SK-N-SH (cell line): ENCODE measurements at regions not wholly inside any gene's neighbourhood (a gene's known extent, or its start where the extent isn't known, plus 50 kb on each side); places are given as distances from the start of the nearest gene placed in this dataset.

Experiments
- CTCF ChIP-seq: fragments of 200-600 bp; sonication (generic); IDR thresholded peaks from 2 replicates; pipeline ENCODE4 v1.6.1; 2017; ENCODE audit warnings: antibody characterized with exemption, mild to moderate bottlenecking, moderate library complexity
- MAX ChIP-seq: IDR thresholded peaks from 2 replicates; pipeline ENCODE4 v1.4.0; 2012; ENCODE audit warnings: low read depth
- MXI1 ChIP-seq: IDR thresholded peaks from 2 replicates; pipeline ENCODE4 v1.6.1; 2012; ENCODE audit warnings: mild to moderate bottlenecking, low read depth, low read length, improper control_type of control experiment

GRCh38 chr3:3333571-3333970 is 154.1 kb upstream of the CRBN start:
- TF ChIP-seq MAX = no peak
- TF ChIP-seq MXI1 = no peak
- no peak for TF ChIP-seq CTCF
